ENCODE measurements at regions not wholly inside any gene's neighbourhood (a gene's known extent, or its start where the extent isn't known, plus 50 kb on each side); places are given as distances from the start of the nearest gene placed in this dataset.

GRCh38 chr14:66216763-66217162 lies 269.4 kb upstream of the CCDC196 start:
- TF ChIP-seq CTCF (IDR thresholded peaks at IDR 0.05; ENCODE audit: borderline replicate concordance, extremely low read depth, low read length, poor library complexity, severe bottlenecking) (no peak), EZH2 (IDR thresholded peaks at IDR 0.05; ENCODE audit: borderline replicate concordance, low read depth, low read length, severe bottlenecking) (no peak)
